Hematopoietic multipotent progenitor cell treated with erythropoietin and hydrocortisone succinate and interleukin-3 and kit ligand, for 4 days (in vitro differentiated cells): ENCODE measurements at regions not wholly inside any gene's neighbourhood (a gene's known extent, or its start where the extent isn't known, plus 50 kb on each side); places are given as distances from the start of the nearest gene placed in this dataset.
A peak's percentile ranks its signal among the peaks of the same experiment; 100 is the strongest.
"Not testable (repeated sequence)": the region's sequence is repeated elsewhere in the genome, so short reads cannot be mapped to it uniquely, and the experiment has no call there.

Experiments used
- DNase-seq: peaks from one replicate; pipeline ENCODE4 v3.0.0-alpha.2; 2015

GRCh38 chr3:174462916-174463315, 396.2 kb upstream of the NAALADL2 start:
- no peak for DNase-seq

- no peak for DNase-seq
Measured at GRCh38 chr3:174465177-174465576, 394.0 kb upstream of the NAALADL2 start.

GRCh38 chr3:174466471-174467054, 392.6 kb upstream of the NAALADL2 start:
- no peak for DNase-seq

- no peak for DNase-seq
Measured at GRCh38 chr3:174477491-174477890, 381.6 kb upstream of the NAALADL2 start.

- no peak for DNase-seq
Measured at GRCh38 chr3:174480767-174481166, 378.4 kb upstream of the NAALADL2 start.

- DNase-seq, result no peak
Measured at GRCh38 chr3:174482541-174482940, 376.6 kb upstream of the NAALADL2 start.

- no peak for DNase-seq
Measured at GRCh38 chr3:174483254-174483653, 375.9 kb upstream of the NAALADL2 start.

GRCh38 chr3:174483856-174484255, 375.3 kb upstream of the NAALADL2 start:
- not testable (repeated sequence) for DNase-seq

GRCh38 chr3:174488527-174488926, 370.6 kb upstream of the NAALADL2 start:
- no peak for DNase-seq

- no peak for DNase-seq
Measured at GRCh38 chr3:174495311-174495710, 363.8 kb upstream of the NAALADL2 start.

- no peak for DNase-seq
Measured at GRCh38 chr3:174495928-174496327, 363.2 kb upstream of the NAALADL2 start.

GRCh38 chr3:174498638-174499037, 360.5 kb upstream of the NAALADL2 start:
- DNase-seq, result no peak

GRCh38 chr3:174505266-174505665, 353.9 kb upstream of the NAALADL2 start:
- DNase-seq, result no peak

- no peak for DNase-seq
Measured at GRCh38 chr3:174524203-174524602, 334.9 kb upstream of the NAALADL2 start.

GRCh38 chr3:174529298-174529697, 329.8 kb upstream of the NAALADL2 start:
- peak; percentile 12 for DNase-seq

GRCh38 chr3:174531262-174531982, 327.7 kb upstream of the NAALADL2 start:
- no peak for DNase-seq

GRCh38 chr3:174532216-174532615, 326.9 kb upstream of the NAALADL2 start:
- no peak for DNase-seq

GRCh38 chr3:174532776-174533175, 326.4 kb upstream of the NAALADL2 start:
- DNase-seq, result no peak

GRCh38 chr3:174533286-174533685, 325.8 kb upstream of the NAALADL2 start:
- DNase-seq, result no peak

GRCh38 chr3:174536319-174536718, 322.8 kb upstream of the NAALADL2 start:
- no peak for DNase-seq

GRCh38 chr3:174538151-174538550, 321.0 kb upstream of the NAALADL2 start:
- DNase-seq, result no peak

- no peak for DNase-seq
Measured at GRCh38 chr3:174540116-174540908, 318.8 kb upstream of the NAALADL2 start.

- no peak for DNase-seq
Measured at GRCh38 chr3:174541708-174542315, 317.3 kb upstream of the NAALADL2 start.
